ENCODE measurements at regions not wholly inside any gene's neighbourhood (a gene's known extent, or its start where the extent isn't known, plus 50 kb on each side); places are given as distances from the start of the nearest gene placed in this dataset.

- no peaks in the 10 kb centered on the region; the same call in 1 of the 2 replicates for H3K36me3 ChIP-seq (ENCODE audit: insufficient read depth, low read length)
- H3K27me3 ChIP-seq (ENCODE audit: insufficient read depth, low read length): peaks cover 5% of the 10 kb centered on the region; the same call in 1 of the 2 replicates
- no peak overlapping the region for H3K4me2 ChIP-seq (ENCODE audit: low read length)
- H3K4me3 ChIP-seq (ENCODE audit: low read depth, low read length, poor library complexity, severe bottlenecking): no peak overlapping the region
- no peak overlapping the region for H3K27ac ChIP-seq (ENCODE audit: low read depth, low read length, poor library complexity, severe bottlenecking)
- no peaks in the 10 kb centered on the region for H3K9me3 ChIP-seq (ENCODE audit: low read length)
- H4K20me1 ChIP-seq (ENCODE audit: insufficient read depth, low read length): no peaks in the 10 kb centered on the region
- no peak for TF ChIP-seq CTCF (IDR thresholded peaks at IDR 0.05; ENCODE audit: low read length)
- TF ChIP-seq EZH2 (IDR thresholded peaks at IDR 0.05; ENCODE audit: borderline replicate concordance, low read length): no peak
- no peaks in the 10 kb centered on the region for H3K9me2 ChIP-seq (ENCODE audit: low read depth, low read length)
- H3F3A ChIP-seq (ENCODE audit: insufficient read depth, low read length): no peaks in the 10 kb centered on the region
- H3K4me1 ChIP-seq (ENCODE audit: insufficient read depth, low read length, severe bottlenecking): no peaks in the 10 kb centered on the region
- no peaks in the 10 kb centered on the region for H3K79me2 ChIP-seq (ENCODE audit: insufficient read depth, low read length)
- no peak overlapping the region for H3K9ac ChIP-seq (ENCODE audit: low read length)
- H2AFZ ChIP-seq (ENCODE audit: low read length): no peak overlapping the region
These were observed 77.3 kb downstream of the UBIAD1 start for GRCh38 chr1:11350265-11350664.

- Histone ChIP-seq H3K4me3 (ENCODE audit: low read depth, low read length, poor library complexity, severe bottlenecking) (no peak overlapping the region), H3K4me2 (ENCODE audit: low read length) (no peak overlapping the region), H3K36me3 (ENCODE audit: insufficient read depth, low read length) (no peaks in the 10 kb centered on the region; the same call in 1 of the 2 replicates), H3K9me3 (ENCODE audit: low read length) (no peaks in the 10 kb centered on the region), H3K27ac (ENCODE audit: low read depth, low read length, poor library complexity, severe bottlenecking) (no peak overlapping the region), H2AFZ (ENCODE audit: low read length) (no peak overlapping the region), H3K9me2 (ENCODE audit: low read depth, low read length) (no peaks in the 10 kb centered on the region), H3K9ac (ENCODE audit: low read length) (no peak overlapping the region), H3K79me2 (ENCODE audit: insufficient read depth, low read length) (no peaks in the 10 kb centered on the region), H3F3A (ENCODE audit: insufficient read depth, low read length) (no peaks in the 10 kb centered on the region), H4K20me1 (ENCODE audit: insufficient read depth, low read length) (no peaks in the 10 kb centered on the region), H3K27me3 (ENCODE audit: insufficient read depth, low read length) (no peaks in the 10 kb centered on the region; the same call in 1 of the 2 replicates), H3K4me1 (ENCODE audit: insufficient read depth, low read length, severe bottlenecking) (no peaks in the 10 kb centered on the region)
- TF ChIP-seq CTCF (IDR thresholded peaks at IDR 0.05; ENCODE audit: low read length) (no peak), EZH2 (IDR thresholded peaks at IDR 0.05; ENCODE audit: borderline replicate concordance, low read length) (no peak)
These were observed 79.2 kb downstream of the UBIAD1 start for GRCh38 chr1:11352058-11352715.

GRCh38 chr1:11352816-11353799, 80.1 kb downstream of the UBIAD1 start:
- Histone ChIP-seq H3K9me3 (ENCODE audit: low read length) (no peaks in the 10 kb centered on the region), H3K27ac (ENCODE audit: low read depth, low read length, poor library complexity, severe bottlenecking) (no peak overlapping the region), H3K4me2 (ENCODE audit: low read length) (no peak overlapping the region), H2AFZ (ENCODE audit: low read length) (no peak overlapping the region), H3K9me2 (ENCODE audit: low read depth, low read length) (no peaks in the 10 kb centered on the region), H3K27me3 (ENCODE audit: insufficient read depth, low read length) (no peaks in the 10 kb centered on the region; the same call in 1 of the 2 replicates), H3F3A (ENCODE audit: insufficient read depth, low read length) (no peaks in the 10 kb centered on the region), H3K36me3 (ENCODE audit: insufficient read depth, low read length) (no peaks in the 10 kb centered on the region; the same call in 1 of the 2 replicates), H4K20me1 (ENCODE audit: insufficient read depth, low read length) (no peaks in the 10 kb centered on the region), H3K4me1 (ENCODE audit: insufficient read depth, low read length, severe bottlenecking) (no peaks in the 10 kb centered on the region), H3K9ac (ENCODE audit: low read length) (no peak overlapping the region), H3K4me3 (ENCODE audit: low read depth, low read length, poor library complexity, severe bottlenecking) (no peak overlapping the region), H3K79me2 (ENCODE audit: insufficient read depth, low read length) (no peaks in the 10 kb centered on the region)
- TF ChIP-seq EZH2 (IDR thresholded peaks at IDR 0.05; ENCODE audit: borderline replicate concordance, low read length): no peak
- no peak for TF ChIP-seq CTCF (IDR thresholded peaks at IDR 0.05; ENCODE audit: low read length)

All from OCI-LY1 (cell line).